ENCODE measurements at regions not wholly inside any gene's neighbourhood (a gene's known extent, or its start where the extent isn't known, plus 50 kb on each side); places are given as distances from the start of the nearest gene placed in this dataset.

DNA sequence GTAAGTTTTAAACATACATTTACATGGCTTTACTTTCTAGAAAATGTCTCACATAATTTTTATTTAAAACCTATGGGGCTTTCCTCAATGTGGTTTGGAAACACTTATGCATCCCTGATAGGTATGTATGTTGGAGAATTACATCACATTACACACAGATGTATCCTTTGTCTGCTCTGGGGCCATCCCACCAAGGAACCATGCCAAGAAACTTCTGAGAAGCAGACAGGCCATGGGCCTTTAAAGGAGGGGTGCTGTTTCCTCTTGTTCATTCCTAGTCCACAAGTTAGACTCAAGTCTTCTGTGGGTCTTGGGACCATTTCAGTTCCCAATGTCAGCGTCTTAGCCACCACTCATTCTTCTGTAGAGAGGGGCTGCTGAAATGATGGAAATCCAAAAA, 162.0 kb upstream of the SETBP1 start:
- Histone ChIP-seq H3K4me2 (ENCODE audit: low read length) (no peak overlapping the region), H3K4me3 (replicated peaks in 1 of 2; ENCODE audit: low read depth in 1 of 2, low read length in 2 of 2) (no peak overlapping the region), H3K9me3 (ENCODE audit: control insufficient read depth in 1 of 2, insufficient read depth in 1 of 2, low read depth in 1 of 2, low read length in 2 of 2) (peaks cover 4 to 35% of the 10 kb centered on the region in 2 experiments; a peak in 2 of 4 replicates), H4K20me1 (ENCODE audit: insufficient read depth) (no peaks in the 10 kb centered on the region), H3K4me1 (ENCODE audit: control insufficient read depth in 1 of 2, insufficient read depth in 2 of 2, low read length in 2 of 2) (no peaks in the 10 kb centered on the region), H2AFZ (ENCODE audit: low read depth, low read length, poor library complexity, severe bottlenecking) (no peak overlapping the region), H3K27me3 (ENCODE audit: insufficient read depth, low read length) (no peaks in the 10 kb centered on the region), H3K36me3 (ENCODE audit: control insufficient read depth in 1 of 2, insufficient read depth in 2 of 2, low read length in 2 of 2) (no peaks in the 10 kb centered on the region; a peak in 1 of 4 replicates), H3K9ac (ENCODE audit: low read length) (no peak overlapping the region), H3K9me2 (ENCODE audit: insufficient read depth) (no peaks in the 10 kb centered on the region), H3K27ac (ENCODE audit: low read depth, low read length) (no peak overlapping the region), H3K79me2 (ENCODE audit: insufficient read depth, low read length) (no peaks in the 10 kb centered on the region)
- DNase-seq (ENCODE audit: low read depth, low spot score) (no peak), ATAC-seq (no peak)
- intact Hi-C loops (cut with micrococcal nuclease) = no loop called here
- CTCF ChIA-PET = no interaction called here
- no TSS peak for BruUV-seq (replicated peaks)
- RAD21 ChIA-PET (ENCODE audit: low non-redundant PET in 1 of 2, low total read pairs in 2 of 2, uncharacterized antibody in 2 of 2, unreplicated experiment in 2 of 2) = no interaction called here
- POLR2A ChIA-PET = no interaction called here
- TF ChIP-seq EZH2phosphoT487 (IDR thresholded peaks at IDR 0.05; ENCODE audit: borderline replicate concordance) = no peak
- no peak for TF ChIP-seq JUND (IDR thresholded peaks at IDR 0.05)
- no peak for TF ChIP-seq ELF1 (IDR thresholded peaks at IDR 0.05; ENCODE audit: borderline replicate concordance, low read depth)
- TF ChIP-seq, protein P1, sequence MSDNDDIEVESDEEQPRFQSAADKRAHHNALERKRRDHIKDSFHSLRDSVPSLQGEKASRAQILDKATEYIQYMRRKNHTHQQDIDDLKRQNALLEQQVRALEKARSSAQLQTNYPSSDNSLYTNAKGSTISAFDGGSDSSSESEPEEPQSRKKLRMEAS (IDR thresholded peaks at IDR 0.05) = no peak
- TF ChIP-seq ZNF274 (IDR thresholded peaks at IDR 0.05; ENCODE audit: low read depth, low read length) = no peak
- TF ChIP-seq, protein P2, sequence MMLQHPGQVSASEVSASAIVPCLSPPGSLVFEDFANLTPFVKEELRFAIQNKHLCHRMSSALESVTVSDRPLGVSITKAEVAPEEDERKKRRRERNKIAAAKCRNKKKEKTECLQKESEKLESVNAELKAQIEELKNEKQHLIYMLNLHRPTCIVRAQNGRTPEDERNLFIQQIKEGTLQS (IDR thresholded peaks at IDR 0.05) = no peak
- TF ChIP-seq, protein P3, sequence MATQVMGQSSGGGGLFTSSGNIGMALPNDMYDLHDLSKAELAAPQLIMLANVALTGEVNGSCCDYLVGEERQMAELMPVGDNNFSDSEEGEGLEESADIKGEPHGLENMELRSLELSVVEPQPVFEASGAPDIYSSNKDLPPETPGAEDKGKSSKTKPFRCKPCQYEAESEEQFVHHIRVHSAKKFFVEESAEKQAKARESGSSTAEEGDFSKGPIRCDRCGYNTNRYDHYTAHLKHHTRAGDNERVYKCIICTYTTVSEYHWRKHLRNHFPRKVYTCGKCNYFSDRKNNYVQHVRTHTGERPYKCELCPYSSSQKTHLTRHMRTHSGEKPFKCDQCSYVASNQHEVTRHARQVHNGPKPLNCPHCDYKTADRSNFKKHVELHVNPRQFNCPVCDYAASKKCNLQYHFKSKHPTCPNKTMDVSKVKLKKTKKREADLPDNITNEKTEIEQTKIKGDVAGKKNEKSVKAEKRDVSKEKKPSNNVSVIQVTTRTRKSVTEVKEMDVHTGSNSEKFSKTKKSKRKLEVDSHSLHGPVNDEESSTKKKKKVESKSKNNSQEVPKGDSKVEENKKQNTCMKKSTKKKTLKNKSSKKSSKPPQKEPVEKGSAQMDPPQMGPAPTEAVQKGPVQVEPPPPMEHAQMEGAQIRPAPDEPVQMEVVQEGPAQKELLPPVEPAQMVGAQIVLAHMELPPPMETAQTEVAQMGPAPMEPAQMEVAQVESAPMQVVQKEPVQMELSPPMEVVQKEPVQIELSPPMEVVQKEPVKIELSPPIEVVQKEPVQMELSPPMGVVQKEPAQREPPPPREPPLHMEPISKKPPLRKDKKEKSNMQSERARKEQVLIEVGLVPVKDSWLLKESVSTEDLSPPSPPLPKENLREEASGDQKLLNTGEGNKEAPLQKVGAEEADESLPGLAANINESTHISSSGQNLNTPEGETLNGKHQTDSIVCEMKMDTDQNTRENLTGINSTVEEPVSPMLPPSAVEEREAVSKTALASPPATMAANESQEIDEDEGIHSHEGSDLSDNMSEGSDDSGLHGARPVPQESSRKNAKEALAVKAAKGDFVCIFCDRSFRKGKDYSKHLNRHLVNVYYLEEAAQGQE (IDR thresholded peaks at IDR 0.05; ENCODE audit: low read depth) = no peak
- no peak for TF ChIP-seq ZFX (IDR thresholded peaks at IDR 0.05)

Measured in HCT116 (cell line).